IPS-18a (cell line): ENCODE measurements at regions not wholly inside any gene's neighbourhood (a gene's known extent, or its start where the extent isn't known, plus 50 kb on each side); places are given as distances from the start of the nearest gene placed in this dataset.
"Not testable (repeated sequence)": the region's sequence is repeated elsewhere in the genome, so short reads cannot be mapped to it uniquely, and the experiment has no call there.

Source experiments
- H3K27ac ChIP-seq: one replicate; pipeline ENCODE4 v1.5.1; 2013; ENCODE audit warnings: low read length
- H3K27me3 ChIP-seq: one replicate; pipeline ENCODE4 v1.6.1; 2013; ENCODE audit warnings: mild to moderate bottlenecking, low read length; ENCODE audit not compliant: control insufficient read depth, insufficient read depth
- H3K36me3 ChIP-seq: one replicate; pipeline ENCODE4 v1.6.1; 2013; ENCODE audit warnings: low read depth, low read length; ENCODE audit not compliant: control insufficient read depth
- H3K4me1 ChIP-seq: one replicate; pipeline ENCODE4 v1.6.1; 2013; ENCODE audit warnings: low read depth, low read length; ENCODE audit not compliant: control insufficient read depth
- H3K4me3 ChIP-seq: one replicate; pipeline ENCODE4 v1.5.1; 2013; ENCODE audit warnings: low read length
- H3K9ac ChIP-seq: one replicate; pipeline ENCODE4 v1.6.1; 2013; ENCODE audit warnings: mild to moderate bottlenecking, low read length, moderate library complexity
- H3K9me3 ChIP-seq: one replicate; pipeline ENCODE4 v1.6.1; 2013; ENCODE audit warnings: low read depth, low read length; ENCODE audit not compliant: control insufficient read depth

- no peaks in the 10 kb centered on the region for H3K9me3 ChIP-seq
- H3K36me3 ChIP-seq, result no peaks in the 10 kb centered on the region
- no peak overlapping the region for H3K4me3 ChIP-seq
- no peak overlapping the region for H3K27ac ChIP-seq
- no peaks in the 10 kb centered on the region for H3K27me3 ChIP-seq
- H3K4me1 ChIP-seq, result peaks cover 6% of the 10 kb centered on the region
- no peak overlapping the region for H3K9ac ChIP-seq
Measured at GRCh38 chr2:64238799-64239198, 94.6 kb upstream of the PELI1 start.

DNA sequence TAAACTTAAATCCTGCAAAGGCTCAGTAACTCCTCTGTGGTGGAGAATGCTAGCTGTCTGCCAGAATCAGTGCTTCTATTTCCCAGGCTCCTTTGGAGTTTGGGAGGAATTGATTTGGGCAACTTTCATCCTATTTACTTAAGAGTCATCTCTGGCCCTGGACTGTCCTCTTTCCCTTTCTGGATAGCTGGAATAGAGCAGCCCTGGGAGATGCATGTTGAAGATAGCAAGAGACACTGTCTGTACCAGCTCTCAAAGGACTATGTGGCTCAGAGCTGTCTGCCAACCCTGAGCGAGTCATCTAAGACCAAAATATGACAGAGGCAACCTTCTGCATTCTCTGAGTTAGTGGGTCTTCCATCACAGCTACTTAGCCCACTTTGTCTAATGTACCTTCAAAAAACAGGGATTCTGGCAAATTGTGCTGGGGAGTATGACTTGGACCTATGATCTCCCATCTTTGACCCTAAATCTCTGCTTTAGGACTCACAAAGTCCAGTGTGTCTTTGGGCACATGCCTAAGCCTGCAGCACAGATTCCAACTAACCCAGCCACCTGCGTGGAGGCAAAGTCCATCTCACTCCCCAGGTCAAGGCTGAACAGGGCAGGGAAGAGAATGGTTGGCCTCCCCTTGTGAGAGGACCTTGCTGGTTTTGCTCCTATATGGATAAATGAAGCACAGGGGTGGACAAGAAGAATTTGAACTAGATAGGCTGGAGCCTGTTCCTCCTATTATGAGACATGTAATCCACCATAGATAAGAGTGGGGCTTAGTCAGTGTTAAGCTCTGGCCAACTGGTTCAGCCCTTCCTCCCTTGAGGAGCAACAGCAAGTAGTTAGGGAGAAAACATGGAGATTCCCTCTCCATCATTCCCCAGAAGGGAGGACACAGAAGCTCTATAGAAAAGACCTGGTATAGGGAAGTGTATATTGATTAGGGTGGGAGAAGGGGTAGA lies 99.1 kb upstream of the PELI1 start:
- no peak overlapping the region for H3K4me3 ChIP-seq
- peaks cover 24% of the 10 kb centered on the region for H3K4me1 ChIP-seq
- no peaks in the 10 kb centered on the region for H3K9me3 ChIP-seq
- no peaks in the 10 kb centered on the region for H3K36me3 ChIP-seq
- no peak overlapping the region for H3K9ac ChIP-seq
- no peaks in the 10 kb centered on the region for H3K27me3 ChIP-seq
- H3K27ac ChIP-seq, result no peak overlapping the region

- no peaks in the 10 kb centered on the region for H3K9me3 ChIP-seq
- H3K4me1 ChIP-seq, result peaks cover 18% of the 10 kb centered on the region
- H3K27me3 ChIP-seq, result no peaks in the 10 kb centered on the region
- no peak overlapping the region for H3K27ac ChIP-seq
- H3K4me3 ChIP-seq, result no peak overlapping the region
- H3K36me3 ChIP-seq, result no peaks in the 10 kb centered on the region
- no peak overlapping the region for H3K9ac ChIP-seq
Measured at GRCh38 chr2:64244037-64244416, 99.8 kb upstream of the PELI1 start.

GRCh38 chr2:64245631-64246030 lies 101.4 kb upstream of the PELI1 start:
- no peak overlapping the region for H3K4me3 ChIP-seq
- H3K4me1 ChIP-seq, result peaks cover 25% of the 10 kb centered on the region
- H3K9me3 ChIP-seq, result no peaks in the 10 kb centered on the region
- no peak overlapping the region for H3K9ac ChIP-seq
- H3K36me3 ChIP-seq, result no peaks in the 10 kb centered on the region
- no peaks in the 10 kb centered on the region for H3K27me3 ChIP-seq
- H3K27ac ChIP-seq, result no peak overlapping the region

DNA sequence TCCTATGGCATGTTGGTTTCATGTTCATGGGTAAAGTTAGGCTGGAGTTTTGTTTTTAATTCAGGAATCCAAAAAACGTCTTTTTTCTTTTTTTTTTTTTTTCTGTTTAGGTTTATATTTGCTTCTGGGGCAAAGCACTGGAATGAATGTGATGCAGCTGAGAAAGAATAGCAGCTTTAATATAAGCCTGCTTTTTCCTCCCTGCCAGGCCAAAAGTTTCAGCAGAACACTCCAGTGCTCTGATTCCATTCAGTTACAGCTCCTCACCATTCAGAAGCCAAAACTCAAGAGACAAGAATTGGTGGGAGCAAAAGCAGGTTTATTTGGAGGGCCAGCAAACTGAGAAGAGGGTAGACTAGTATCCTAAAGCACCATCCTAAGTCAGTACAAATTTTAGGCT lies 102.7 kb upstream of the PELI1 start:
- H3K27me3 ChIP-seq, result no peaks in the 10 kb centered on the region
- H3K4me3 ChIP-seq, result no peak overlapping the region
- H3K27ac ChIP-seq, result no peak overlapping the region
- H3K9ac ChIP-seq, result no peak overlapping the region
- H3K4me1 ChIP-seq, result peaks cover 32% of the 10 kb centered on the region
- H3K9me3 ChIP-seq, result no peaks in the 10 kb centered on the region
- H3K36me3 ChIP-seq, result no peaks in the 10 kb centered on the region

DNA sequence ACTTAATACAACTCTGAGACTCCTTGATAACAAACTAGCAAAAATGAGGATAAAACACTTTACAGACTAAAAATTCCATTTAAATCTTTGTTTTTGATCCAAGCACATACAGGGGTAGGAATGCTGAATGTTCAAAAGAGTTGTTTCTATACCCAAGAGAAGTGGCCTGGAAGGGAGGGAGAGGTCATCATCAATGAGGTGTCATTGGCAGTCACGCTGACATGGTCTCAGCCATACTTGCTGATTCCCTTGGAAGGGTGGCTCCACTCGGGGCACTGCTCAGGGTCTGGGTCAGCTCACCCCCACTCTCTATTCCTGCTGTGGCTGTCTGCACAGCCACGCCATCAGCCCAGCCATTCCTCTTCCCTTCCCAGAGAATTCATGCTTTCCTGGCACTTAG lies 105.2 kb upstream of the PELI1 start:
- H3K9me3 ChIP-seq, result no peaks in the 10 kb centered on the region
- H3K9ac ChIP-seq, result no peak overlapping the region
- no peak overlapping the region for H3K4me3 ChIP-seq
- H3K4me1 ChIP-seq, result peaks cover 32% of the 10 kb centered on the region
- H3K36me3 ChIP-seq, result no peaks in the 10 kb centered on the region
- no peaks in the 10 kb centered on the region for H3K27me3 ChIP-seq
- no peak overlapping the region for H3K27ac ChIP-seq

GRCh38 chr2:64250063-64250462 lies 105.8 kb upstream of the PELI1 start:
- no peak overlapping the region for H3K27ac ChIP-seq
- no peak overlapping the region for H3K9ac ChIP-seq
- no peaks in the 10 kb centered on the region for H3K36me3 ChIP-seq
- H3K4me3 ChIP-seq, result no peak overlapping the region
- peaks cover 32% of the 10 kb centered on the region for H3K4me1 ChIP-seq
- H3K9me3 ChIP-seq, result no peaks in the 10 kb centered on the region
- H3K27me3 ChIP-seq, result no peaks in the 10 kb centered on the region

DNA sequence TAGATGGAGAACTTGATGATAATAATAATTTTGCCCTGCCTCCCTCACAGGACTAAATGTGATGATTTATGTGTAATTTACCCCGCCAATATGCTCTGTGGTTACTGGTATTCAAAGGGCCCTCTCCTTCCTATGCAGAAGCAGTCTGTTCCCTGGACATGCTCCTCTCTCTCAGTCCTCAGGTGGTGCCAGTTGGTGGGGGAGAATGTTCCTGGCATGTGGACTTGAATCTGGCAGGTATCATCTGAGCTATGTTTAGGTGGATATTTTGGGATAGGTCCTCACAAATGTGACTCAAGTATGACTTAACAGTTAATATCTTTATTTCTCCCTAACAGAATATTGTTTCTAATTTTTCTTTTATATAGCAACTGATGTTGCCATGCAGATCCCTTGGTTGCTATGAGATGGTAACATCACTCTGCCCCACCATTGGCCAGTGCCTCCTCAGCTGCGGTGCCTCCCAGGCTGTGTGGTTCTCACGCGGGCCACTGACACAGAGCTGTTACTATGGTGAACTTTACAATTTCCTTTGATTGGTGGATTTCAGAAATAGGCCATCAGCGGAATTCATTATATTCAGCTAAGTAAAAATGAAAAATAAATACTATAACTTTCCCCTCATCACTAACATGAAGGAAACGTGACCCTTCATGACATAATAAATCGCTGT lies 106.7 kb upstream of the PELI1 start:
- peak overlapping the region; percentile 55 for H3K27ac ChIP-seq
- no peaks in the 10 kb centered on the region for H3K9me3 ChIP-seq
- H3K4me1 ChIP-seq, result peaks cover 27% of the 10 kb centered on the region
- H3K27me3 ChIP-seq, result no peaks in the 10 kb centered on the region
- peak overlapping the region; percentile 40 for H3K9ac ChIP-seq
- H3K36me3 ChIP-seq, result no peaks in the 10 kb centered on the region
- peak overlapping the region; percentile 74 for H3K4me3 ChIP-seq

- peaks cover 26% of the 10 kb centered on the region for H3K4me1 ChIP-seq
- H3K27me3 ChIP-seq, result no peaks in the 10 kb centered on the region
- H3K36me3 ChIP-seq, result peaks cover 5% of the 10 kb centered on the region
- peak overlapping the region; percentile 74 for H3K4me3 ChIP-seq
- peak overlapping the region; percentile 55 for H3K27ac ChIP-seq
- H3K9ac ChIP-seq, result peak overlapping the region; percentile 40
- H3K9me3 ChIP-seq, result no peaks in the 10 kb centered on the region
Measured at GRCh38 chr2:64251497-64252250, 107.5 kb upstream of the PELI1 start.

DNA sequence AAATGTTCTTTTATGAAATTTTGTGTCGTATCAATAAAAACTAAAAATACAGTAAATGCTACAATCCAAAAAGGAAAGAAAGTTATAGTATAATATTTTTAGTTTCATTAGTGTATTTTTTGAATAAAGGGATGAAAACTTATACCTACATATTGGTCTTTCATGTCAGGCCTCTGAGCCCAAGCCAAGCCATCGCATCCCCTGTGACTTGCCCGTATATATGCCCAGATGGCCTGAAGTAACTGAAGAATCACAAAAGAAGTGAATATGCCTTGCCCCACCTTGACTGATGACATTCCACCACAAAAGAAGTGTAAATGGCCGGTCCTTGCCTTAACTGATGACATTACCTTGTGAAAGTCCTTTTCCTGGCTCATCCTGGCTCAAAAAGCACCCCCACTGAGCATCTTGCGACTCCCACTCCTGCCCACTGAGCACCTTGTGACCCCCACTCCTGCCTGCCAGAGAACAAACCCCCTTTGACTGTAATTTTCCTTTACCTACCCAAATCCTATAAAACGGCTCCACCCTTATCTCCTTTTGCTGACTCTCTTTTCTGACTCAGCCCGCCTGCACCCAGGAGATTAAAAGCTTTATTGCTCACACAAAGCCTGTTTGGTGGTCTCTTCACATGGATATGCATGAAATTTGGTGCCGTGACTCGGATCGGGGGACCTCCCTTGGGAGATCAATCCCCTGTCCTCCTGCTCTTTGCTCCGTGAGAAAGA lies 108.2 kb upstream of the PELI1 start:
- not testable (repeated sequence) for H3K27me3 ChIP-seq, H3K36me3 ChIP-seq, H3K9me3 ChIP-seq
- Histone ChIP-seq H3K4me1 (peaks cover 20% of the 10 kb centered on the region), H3K4me3 (peak overlapping the region; percentile 74), H3K27ac (peak overlapping the region; percentile 53), H3K9ac (peak overlapping the region; percentile 69)

GRCh38 chr2:64253421-64253820 lies 109.2 kb upstream of the PELI1 start:
- not testable (repeated sequence) for H3K27me3 ChIP-seq
- Histone ChIP-seq H3K4me3 (peak overlapping the region; percentile 74), H3K9ac (peak overlapping the region; percentile 69)

More at GRCh38 chr2:64253421-64253820, 109.2 kb upstream of the PELI1 start:
- H3K4me1 ChIP-seq, result peaks cover 25% of the 10 kb centered on the region
- H3K27ac ChIP-seq, H3K36me3 ChIP-seq, H3K9me3 ChIP-seq: not testable (repeated sequence)
